ENCODE measurements at regions not wholly inside any gene's neighbourhood (a gene's known extent, or its start where the extent isn't known, plus 50 kb on each side); places are given as distances from the start of the nearest gene placed in this dataset.
"Not testable (repeated sequence)": the region's sequence is repeated elsewhere in the genome, so short reads cannot be mapped to it uniquely, and the experiment has no call there.

GRCh38 chr17:72372185-72372584 lies 251.4 kb downstream of the SOX9 start:
- DNase-seq: no peak

GRCh38 chr17:72373910-72374741 lies 253.3 kb downstream of the SOX9 start:
- no peak for DNase-seq

- no peak for DNase-seq
These were observed 255.9 kb downstream of the SOX9 start for GRCh38 chr17:72376526-72377345.

GRCh38 chr17:72378414-72379390 lies 257.9 kb downstream of the SOX9 start:
- no peak for DNase-seq

GRCh38 chr17:72379516-72379915 lies 258.7 kb downstream of the SOX9 start:
- DNase-seq: no peak

GRCh38 chr17:72380120-72380519 lies 259.3 kb downstream of the SOX9 start:
- no peak for DNase-seq

GRCh38 chr17:72380737-72381136 lies 259.9 kb downstream of the SOX9 start:
- no peak for DNase-seq

- DNase-seq: no peak
These were observed 261.0 kb downstream of the SOX9 start for GRCh38 chr17:72381597-72382397.

GRCh38 chr17:72382971-72383722 lies 262.3 kb downstream of the SOX9 start:
- DNase-seq: no peak

GRCh38 chr17:72385475-72385874 lies 264.7 kb downstream of the SOX9 start:
- DNase-seq: no peak

- not testable (repeated sequence) for DNase-seq
These were observed 265.4 kb downstream of the SOX9 start for GRCh38 chr17:72386173-72386572.

- no peak for DNase-seq
These were observed 265.9 kb downstream of the SOX9 start for GRCh38 chr17:72386619-72387237.

- no peak for DNase-seq
These were observed 266.7 kb downstream of the SOX9 start for GRCh38 chr17:72387487-72387886.

- DNase-seq: no peak
These were observed 267.1 kb downstream of the SOX9 start for GRCh38 chr17:72387969-72388368.

GRCh38 chr17:72388765-72389473 lies 268.1 kb downstream of the SOX9 start:
- DNase-seq: no peak

- DNase-seq: no peak
These were observed 270.1 kb downstream of the SOX9 start for GRCh38 chr17:72390675-72391508.

- DNase-seq: no peak
These were observed 271.5 kb downstream of the SOX9 start for GRCh38 chr17:72392056-72393010.

- DNase-seq: no peak
These were observed 272.7 kb downstream of the SOX9 start for GRCh38 chr17:72393553-72393952.
